Stimulated activated CD8-positive, alpha-beta memory T cell treated with anti-CD3 and anti-CD28 coated beads, Interleukin-7, amount 100 ng/mL, for 48 hours (primary cell): ENCODE measurements at regions not wholly inside any gene's neighbourhood (a gene's known extent, or its start where the extent isn't known, plus 50 kb on each side); places are given as distances from the start of the nearest gene placed in this dataset.

Source experiments
- DNase-seq, 2 donors: peaks; one replicate each; pipeline ENCODE4 v3.0.0-alpha.2; 2020; ENCODE audit warnings: low read depth in 1 of 2; ENCODE audit errors: extremely low read depth in 1 of 2

DNA sequence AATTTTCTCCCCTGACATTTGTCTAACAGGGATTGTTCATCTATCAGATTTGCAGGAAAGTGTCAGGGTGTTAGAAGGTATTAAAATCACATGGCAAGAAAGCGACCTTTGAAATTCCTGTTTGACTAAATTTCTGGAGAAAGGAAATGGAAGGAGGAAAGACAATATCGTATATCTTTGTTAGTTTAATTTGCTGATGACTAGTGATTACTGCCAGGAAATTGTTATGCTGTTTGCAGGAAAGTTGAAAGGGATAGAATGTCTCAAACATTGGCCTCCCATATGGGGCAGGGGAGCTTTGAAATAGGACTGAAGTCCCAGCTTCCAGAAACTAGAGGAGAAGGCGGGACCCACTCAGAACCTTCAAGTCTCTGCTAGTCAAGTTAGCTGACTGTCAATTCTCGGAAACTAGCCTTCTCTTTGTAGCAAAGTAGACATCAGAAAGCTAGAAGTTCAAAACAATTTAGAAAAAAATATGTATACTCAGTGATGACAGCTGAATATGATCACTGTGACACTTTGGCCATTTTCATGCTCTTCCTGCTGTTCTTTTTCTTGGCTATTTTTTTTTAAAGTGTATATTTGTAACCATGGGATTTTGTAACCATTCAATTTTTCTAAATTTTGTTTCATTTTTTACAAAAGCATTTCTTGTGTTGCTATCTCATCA, 53.4 kb upstream of the RALGAPA2 start:
- no peak for DNase-seq

DNA sequence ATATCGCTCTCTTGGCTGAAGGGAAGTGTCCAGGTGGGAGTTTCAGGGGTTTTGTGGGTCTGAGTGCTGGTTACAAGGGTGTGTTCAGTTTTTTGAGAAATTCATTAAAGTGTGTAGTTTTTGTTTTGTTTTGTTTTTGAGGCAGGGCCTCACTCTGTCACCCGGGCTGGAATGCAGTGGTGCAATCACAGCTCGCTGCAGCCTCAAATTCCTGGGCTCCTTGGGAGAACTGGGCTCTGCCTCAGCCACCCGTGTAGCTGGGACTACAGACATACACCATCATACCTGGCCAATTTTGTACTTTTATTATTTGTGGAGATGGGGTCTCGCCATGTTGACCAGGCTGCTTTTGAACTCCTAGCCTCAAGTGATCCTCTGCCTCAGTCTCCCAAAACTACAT, 51.2 kb upstream of the RALGAPA2 start:
- no peak for DNase-seq
